OCI-LY7 (cell line): ENCODE measurements at regions not wholly inside any gene's neighbourhood (a gene's known extent, or its start where the extent isn't known, plus 50 kb on each side); places are given as distances from the start of the nearest gene placed in this dataset.
"Not testable (repeated sequence)": the region's sequence is repeated elsewhere in the genome, so short reads cannot be mapped to it uniquely, and the experiment has no call there.

Source experiments
- BruUV-seq: library from RNA; stranded (reverse); fragments of 400-500 nt; replicated peaks from 2 replicates; lab custom pipeline; 2021; lab: Mats Ljungman, UMichigan
- CTCF ChIA-PET: fragments of 300-600 bp; sonication (Branson Sonifier 250); formaldehyde crosslinking; loops from one replicate; lab custom pipeline; 2022; ENCODE audit warnings: antibody characterized with exemption; ENCODE audit not compliant: unreplicated experiment; lab: Charles Lee
- POLR2A ChIA-PET: fragments of 300-600 bp; sonication (Branson Sonifier 250); formaldehyde crosslinking; loops from one replicate; lab custom pipeline; 2022; ENCODE audit warnings: antibody characterized with exemption; lab: Charles Lee
- DNase-seq: peaks from one replicate; pipeline ENCODE4 v3.0.0-alpha.2; 2015; ENCODE audit warnings: low spot score
- H2AFZ ChIP-seq: fragments of 200-600 bp; sonication (generic), shearing (Covaris generic); 2 replicates; pipeline ENCODE4 v1.6.1; 2014; ENCODE audit warnings: mild to moderate bottlenecking, antibody characterized with exemption, low read length, moderate library complexity
- H3K27ac ChIP-seq: fragments of 200-600 bp; sonication (generic); 2 replicates; pipeline ENCODE4 v1.5.1; 2014; ENCODE audit warnings: mixed run types, low read depth, mild to moderate bottlenecking, moderate library complexity, low read length, inconsistent platforms; ENCODE audit not compliant: poor library complexity, severe bottlenecking
- H3K36me3 ChIP-seq: fragments of 200-600 bp; sonication (generic); 2 replicates; pipeline ENCODE4 v1.6.1; 2014; ENCODE audit warnings: mild to moderate bottlenecking, antibody characterized with exemption, low read length, moderate library complexity, mixed read lengths; ENCODE audit not compliant: insufficient read depth
- H3K4me1 ChIP-seq: fragments of 200-600 bp; sonication (generic); 2 replicates; pipeline ENCODE4 v1.5.1; 2014; ENCODE audit warnings: mild to moderate bottlenecking, low read length; ENCODE audit not compliant: insufficient read depth, poor library complexity, severe bottlenecking
- H3K4me2 ChIP-seq: fragments of 200-600 bp; sonication (generic); 2 replicates; pipeline ENCODE4 v1.6.1; 2014; ENCODE audit warnings: mild to moderate bottlenecking, low read length
- H3K4me3 ChIP-seq: fragments of 200-600 bp; sonication (generic); 2 replicates; pipeline ENCODE4 v1.5.1; 2014; ENCODE audit warnings: mild to moderate bottlenecking, low read depth, low read length; ENCODE audit not compliant: poor library complexity, severe bottlenecking
- H3K79me2 ChIP-seq: fragments of 200-600 bp; sonication (generic); 2 replicates; pipeline ENCODE4 v1.6.1; 2016; ENCODE audit warnings: low read depth, mild to moderate bottlenecking, low read length, moderate library complexity, mixed read lengths; ENCODE audit not compliant: insufficient read depth
- H3K9me2 ChIP-seq: fragments of 200-600 bp; sonication (generic); 2 replicates; pipeline ENCODE4 v1.6.1; 2016; ENCODE audit warnings: mild to moderate bottlenecking, low read length, mixed read lengths; ENCODE audit not compliant: insufficient read depth
- H3K9me3 ChIP-seq: fragments of 200-600 bp; sonication (generic); 2 replicates; pipeline ENCODE4 v1.6.1; 2014; ENCODE audit warnings: mild to moderate bottlenecking, mixed run types, low read length, mixed read lengths
- H4K20me1 ChIP-seq: fragments of 200-600 bp; sonication (generic); 2 replicates; pipeline ENCODE4 v1.6.1; 2014; ENCODE audit warnings: mild to moderate bottlenecking, antibody characterized with exemption, low read length, moderate library complexity, mixed read lengths; ENCODE audit not compliant: insufficient read depth
- EZH2phosphoT487 ChIP-seq: fragments of 200-600 bp; sonication (generic); IDR thresholded peaks from 2 replicates; pipeline ENCODE4 v1.6.1; 2018; ENCODE audit warnings: low read depth, borderline replicate concordance, mild to moderate bottlenecking, mixed run types, antibody characterized with exemption, low read length, moderate library complexity, mixed read lengths
- intact Hi-C: fragments of 100-400 bp; cut with micrococcal nuclease; formaldehyde crosslinking; loops from one replicate; pipeline ENCODE4 v1.10.0; 2022; ENCODE audit not compliant: unreplicated experiment
- TF ChIP-seq, protein P1 (sequence below): fragments of 200-600 bp; sonication (generic); conservative IDR thresholded peaks from 2 replicates; pipeline ENCODE4 v1.5.1; 2014; ENCODE audit warnings: mild to moderate bottlenecking, antibody characterized with exemption, low read length, moderate library complexity, mixed read lengths

DNA sequence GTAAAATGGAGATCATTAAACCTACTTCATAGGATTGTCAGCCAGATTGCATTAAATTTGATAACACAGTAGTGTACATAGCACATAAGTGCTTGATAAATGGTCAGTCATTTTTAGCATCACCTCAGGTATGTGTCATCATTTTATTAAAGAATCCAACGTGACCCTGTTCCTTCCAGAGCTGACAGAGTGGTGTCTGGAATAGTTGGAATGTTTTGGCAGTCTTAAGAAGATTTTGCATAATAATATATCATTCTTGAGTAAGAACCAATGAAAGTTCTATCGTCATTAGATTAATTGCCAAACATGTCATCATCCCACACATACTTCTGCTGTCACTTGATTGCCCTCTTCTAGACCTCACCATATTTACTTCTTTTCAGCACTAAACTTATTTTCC lies 451.4 kb upstream of the POM121L12 start:
- Histone ChIP-seq H3K36me3 (no peaks in the 10 kb centered on the region), H3K9me2 (no peaks in the 10 kb centered on the region), H3K27ac (no peak overlapping the region), H4K20me1 (no peaks in the 10 kb centered on the region), H3K4me2 (no peak overlapping the region), H3K4me3 (no peak overlapping the region), H3K79me2 (no peaks in the 10 kb centered on the region), H3K9me3 (no peaks in the 10 kb centered on the region), H3K4me1 (no peaks in the 10 kb centered on the region), H2AFZ (no peak overlapping the region)
- ChIA-PET POLR2A (interaction anchor here (0.6 kb wide), 1 partner anchor 107 kb away, joined by 6 read pairs; no protein-coding TSS in a partner anchor), CTCF (no interaction called here)
- intact Hi-C loops = no loop called here
- no peak for TF ChIP-seq EZH2phosphoT487
- TF ChIP-seq, protein P1, sequence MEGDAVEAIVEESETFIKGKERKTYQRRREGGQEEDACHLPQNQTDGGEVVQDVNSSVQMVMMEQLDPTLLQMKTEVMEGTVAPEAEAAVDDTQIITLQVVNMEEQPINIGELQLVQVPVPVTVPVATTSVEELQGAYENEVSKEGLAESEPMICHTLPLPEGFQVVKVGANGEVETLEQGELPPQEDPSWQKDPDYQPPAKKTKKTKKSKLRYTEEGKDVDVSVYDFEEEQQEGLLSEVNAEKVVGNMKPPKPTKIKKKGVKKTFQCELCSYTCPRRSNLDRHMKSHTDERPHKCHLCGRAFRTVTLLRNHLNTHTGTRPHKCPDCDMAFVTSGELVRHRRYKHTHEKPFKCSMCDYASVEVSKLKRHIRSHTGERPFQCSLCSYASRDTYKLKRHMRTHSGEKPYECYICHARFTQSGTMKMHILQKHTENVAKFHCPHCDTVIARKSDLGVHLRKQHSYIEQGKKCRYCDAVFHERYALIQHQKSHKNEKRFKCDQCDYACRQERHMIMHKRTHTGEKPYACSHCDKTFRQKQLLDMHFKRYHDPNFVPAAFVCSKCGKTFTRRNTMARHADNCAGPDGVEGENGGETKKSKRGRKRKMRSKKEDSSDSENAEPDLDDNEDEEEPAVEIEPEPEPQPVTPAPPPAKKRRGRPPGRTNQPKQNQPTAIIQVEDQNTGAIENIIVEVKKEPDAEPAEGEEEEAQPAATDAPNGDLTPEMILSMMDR = no peak
- BruUV-seq = no TSS peak
- no peak for DNase-seq

GRCh38 chr7:52573141-52573540 lies 462.3 kb upstream of the POM121L12 start:
- POLR2A ChIA-PET = interaction anchor here (0.7 kb wide), 1 partner anchor 268 kb away, joined by 3 read pairs; no protein-coding TSS in a partner anchor
- intact Hi-C loops = not testable (repeated sequence)

GRCh38 chr7:52571026-52571425 lies 464.4 kb upstream of the POM121L12 start:
- H3K36me3 ChIP-seq = no peaks in the 10 kb centered on the region
- intact Hi-C loops = no loop called here
- no TSS peak for BruUV-seq
- no peak for DNase-seq
- CTCF ChIA-PET = no interaction called here
- no peaks in the 10 kb centered on the region for H4K20me1 ChIP-seq
- POLR2A ChIA-PET = no interaction called here
- H2AFZ ChIP-seq = no peak overlapping the region
- H3K79me2 ChIP-seq = no peaks in the 10 kb centered on the region
- H3K4me3 ChIP-seq = no peak overlapping the region
- TF ChIP-seq, protein P1 = no peak
- TF ChIP-seq EZH2phosphoT487 = no peak
- H3K9me3 ChIP-seq = no peaks in the 10 kb centered on the region
- H3K4me2 ChIP-seq = no peak overlapping the region
- H3K4me1 ChIP-seq = no peaks in the 10 kb centered on the region
- no peak overlapping the region for H3K27ac ChIP-seq
- no peaks in the 10 kb centered on the region for H3K9me2 ChIP-seq

More at GRCh38 chr7:52573141-52573540, 462.3 kb upstream of the POM121L12 start:
- H3K4me2 ChIP-seq, H4K20me1 ChIP-seq, H3K36me3 ChIP-seq, H3K4me3 ChIP-seq, H3K4me1 ChIP-seq, DNase-seq, H3K9me3 ChIP-seq, H3K27ac ChIP-seq, H3K79me2 ChIP-seq, H2AFZ ChIP-seq, CTCF ChIA-PET, BruUV-seq, H3K9me2 ChIP-seq: not testable (repeated sequence)
